ENCODE measurements at regions not wholly inside any gene's neighbourhood (a gene's known extent, or its start where the extent isn't known, plus 50 kb on each side); places are given as distances from the start of the nearest gene placed in this dataset.

- ATAC-seq: no peak
- WGBS (ENCODE audit: missing lambda C conversion rate): 92% methylated on average over 5 of the region's 5 CpGs
- Histone ChIP-seq H3K4me1 (0 out of 3 replicates have a peak, but pooled peaks cover 4% of the 10 kb centered on the region), H3K4me3 (peak overlapping the region; percentile 59; the same call in 1 of the 3 replicates), H3K9me3 (no peaks in the 10 kb centered on the region), H3K4me2 (peak overlapping the region; percentile 76), H3K27ac (peak overlapping the region; percentile 88; a peak in 5 of 6 replicates)
- DNase-seq (ENCODE audit: low read depth in 1 of 2, low spot score in 1 of 2): no peak
- ChIA-PET POLR2A (interaction anchor here (1.0 kb wide), 2 partner anchors 8 to 44 kb away, joined by 3 read pairs; no protein-coding TSS in a partner anchor), CTCF (interaction anchor here (1.0 to 2.2 kb wide), 7 partner anchors 8 to 696 kb away, joined by 3 to 9 read pairs (median 3); no protein-coding TSS in a partner anchor)
- TF ChIP-seq HOXA7 (CRISPR knock-in tag; IDR thresholded peaks at IDR 0.05) (no peak), RCOR1 (IDR thresholded peaks at IDR 0.05; ENCODE audit: low read depth, low read length) (no peak), ESRRA (IDR thresholded peaks at IDR 0.05; ENCODE audit: borderline replicate concordance, low read length) (no peak), FOXS1 (CRISPR knock-in tag; IDR thresholded peaks at IDR 0.05) (no peak), BHLHE40 (IDR thresholded peaks at IDR 0.05; ENCODE audit: low read depth, low read length) (no peak)
- no peak for FAIRE-seq
Observed at GRCh38 chr2:118186858-118187254, 98.6 kb downstream of the INSIG2 start.

DNA sequence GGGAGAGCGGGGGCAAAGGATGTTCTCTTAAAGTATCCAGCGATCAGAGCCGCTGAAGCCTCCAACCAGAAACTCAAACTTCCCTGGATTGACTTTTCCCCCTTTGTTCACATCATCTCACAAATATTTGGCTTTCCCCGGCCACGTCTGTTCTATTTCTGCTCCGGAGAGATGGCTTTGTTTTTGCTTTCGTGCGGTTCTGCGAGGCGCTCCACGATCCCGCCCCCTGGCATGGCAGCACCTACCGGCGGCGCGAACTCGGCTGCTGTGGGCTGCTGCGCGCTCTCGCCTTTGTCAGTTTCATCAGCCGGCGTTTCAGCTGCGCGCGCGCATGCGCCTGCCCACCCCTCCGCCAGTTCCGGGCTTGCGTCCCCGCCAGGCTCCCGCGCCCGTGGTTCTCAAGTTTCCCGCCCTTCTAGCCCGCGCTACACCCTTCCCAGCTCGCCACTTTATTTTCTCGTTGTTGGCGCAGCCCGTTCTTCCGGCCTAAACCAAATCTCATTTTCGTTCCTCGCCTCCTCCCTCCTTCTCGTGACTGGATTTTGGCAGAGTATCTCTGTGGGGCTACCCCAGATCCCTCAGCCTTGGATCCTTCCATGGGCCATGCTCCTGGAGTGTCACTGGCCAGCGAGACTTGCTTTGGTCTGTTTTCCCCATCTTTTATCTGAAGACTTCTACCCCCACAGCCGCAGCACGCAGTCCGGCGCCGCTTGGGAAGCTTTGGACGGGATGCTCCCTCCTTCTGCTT is 98.0 kb downstream of the INSIG2 start:
- WGBS (ENCODE audit: missing lambda C conversion rate): 21% methylated on average over 44 of the region's 52 CpGs
- peak; percentile 91 to 96 for ATAC-seq
- ChIA-PET POLR2A (interaction anchor here (1.0 kb wide), 2 partner anchors 9 to 44 kb away, joined by 3 read pairs; no protein-coding TSS in a partner anchor), CTCF (interaction anchor here (0.6 to 2.2 kb wide), 6 partner anchors 8 to 696 kb away, joined by 3 to 9 read pairs (median 3); no protein-coding TSS in a partner anchor)
- Histone ChIP-seq H3K9me3 (no peaks in the 10 kb centered on the region), H3K4me3 (peak overlapping the region; percentile 59), H3K27ac (peak overlapping the region; percentile 88), H3K4me2 (peak overlapping the region; percentile 76), H3K4me1 (0 out of 3 replicates have a peak, but pooled peaks cover 4% of the 10 kb centered on the region)
- no peak for FAIRE-seq
- peak; percentile 84 to 86 for DNase-seq (ENCODE audit: low read depth in 1 of 2, low spot score in 1 of 2)
- TF ChIP-seq KDM5A (IDR thresholded peaks at IDR 0.05): no peak
- TF ChIP-seq NR3C1 (IDR thresholded peaks at IDR 0.05): no peak
- no peak for TF ChIP-seq CBX8 (IDR thresholded peaks at IDR 0.05)
- no peak for TF ChIP-seq POLR2AphosphoS2 (conservative IDR thresholded peaks at IDR 0.05; ENCODE audit: low read length)
- no peak for TF ChIP-seq CHD4 (IDR thresholded peaks at IDR 0.05; ENCODE audit: borderline replicate concordance)
- no peak for TF ChIP-seq ZSCAN20 (CRISPR knock-in tag; IDR thresholded peaks at IDR 0.05)
- no peak for TF ChIP-seq MAFK (IDR thresholded peaks at IDR 0.05; ENCODE audit: partially characterized antibody)
- no peak for TF ChIP-seq MYC (IDR thresholded peaks at IDR 0.05; ENCODE audit: borderline replicate concordance, low read length)
- no peak for TF ChIP-seq EHMT2 (IDR thresholded peaks at IDR 0.05; ENCODE audit: low read depth)
- TF ChIP-seq JUNB (IDR thresholded peaks at IDR 0.05): no peak
- TF ChIP-seq FOSB (CRISPR knock-in tag; IDR thresholded peaks at IDR 0.05): no peak
- TF ChIP-seq HES2 (IDR thresholded peaks at IDR 0.05): no peak
- no peak for TF ChIP-seq BHLHE40 (IDR thresholded peaks at IDR 0.05; ENCODE audit: low read depth, low read length)
- TF ChIP-seq ZNF302 (CRISPR knock-in tag; IDR thresholded peaks at IDR 0.05): no peak
- no peak for TF ChIP-seq ELK1 (IDR thresholded peaks at IDR 0.05; ENCODE audit: low read depth, low read length)
- no peak for TF ChIP-seq HMGXB4 (CRISPR knock-in tag; IDR thresholded peaks at IDR 0.05; ENCODE audit: borderline replicate concordance)
- no peak for TF ChIP-seq HEYL (CRISPR knock-in tag; IDR thresholded peaks at IDR 0.05)
- TF ChIP-seq KDM1A (IDR thresholded peaks at IDR 0.05; ENCODE audit: low read depth): no peak
- TF ChIP-seq, protein P1, sequence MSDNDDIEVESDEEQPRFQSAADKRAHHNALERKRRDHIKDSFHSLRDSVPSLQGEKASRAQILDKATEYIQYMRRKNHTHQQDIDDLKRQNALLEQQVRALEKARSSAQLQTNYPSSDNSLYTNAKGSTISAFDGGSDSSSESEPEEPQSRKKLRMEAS (IDR thresholded peaks at IDR 0.05): peak; percentile 96
- TF ChIP-seq, protein P2, sequence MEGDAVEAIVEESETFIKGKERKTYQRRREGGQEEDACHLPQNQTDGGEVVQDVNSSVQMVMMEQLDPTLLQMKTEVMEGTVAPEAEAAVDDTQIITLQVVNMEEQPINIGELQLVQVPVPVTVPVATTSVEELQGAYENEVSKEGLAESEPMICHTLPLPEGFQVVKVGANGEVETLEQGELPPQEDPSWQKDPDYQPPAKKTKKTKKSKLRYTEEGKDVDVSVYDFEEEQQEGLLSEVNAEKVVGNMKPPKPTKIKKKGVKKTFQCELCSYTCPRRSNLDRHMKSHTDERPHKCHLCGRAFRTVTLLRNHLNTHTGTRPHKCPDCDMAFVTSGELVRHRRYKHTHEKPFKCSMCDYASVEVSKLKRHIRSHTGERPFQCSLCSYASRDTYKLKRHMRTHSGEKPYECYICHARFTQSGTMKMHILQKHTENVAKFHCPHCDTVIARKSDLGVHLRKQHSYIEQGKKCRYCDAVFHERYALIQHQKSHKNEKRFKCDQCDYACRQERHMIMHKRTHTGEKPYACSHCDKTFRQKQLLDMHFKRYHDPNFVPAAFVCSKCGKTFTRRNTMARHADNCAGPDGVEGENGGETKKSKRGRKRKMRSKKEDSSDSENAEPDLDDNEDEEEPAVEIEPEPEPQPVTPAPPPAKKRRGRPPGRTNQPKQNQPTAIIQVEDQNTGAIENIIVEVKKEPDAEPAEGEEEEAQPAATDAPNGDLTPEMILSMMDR (IDR thresholded peaks at IDR 0.05): no peak
- TF ChIP-seq SREBF2 (IDR thresholded peaks at IDR 0.05): no peak
- TF ChIP-seq ZC3H11A (IDR thresholded peaks at IDR 0.05): no peak
- TF ChIP-seq HOXA7 (CRISPR knock-in tag; IDR thresholded peaks at IDR 0.05): no peak
- TF ChIP-seq RCOR1 (IDR thresholded peaks at IDR 0.05; ENCODE audit: low read depth, low read length): no peak
- TF ChIP-seq NPAS2 (CRISPR knock-in tag; IDR thresholded peaks at IDR 0.05; ENCODE audit: borderline replicate concordance): no peak
- no peak for TF ChIP-seq NFE2L2 (conservative IDR thresholded peaks at IDR 0.05; ENCODE audit: low read length)
- TF ChIP-seq POLR2A (IDR thresholded peaks at IDR 0.05; ENCODE audit: low read length): peak; percentile 58
- no peak for TF ChIP-seq RFX5 (IDR thresholded peaks at IDR 0.05)
- TF ChIP-seq FOSL2 (IDR thresholded peaks at IDR 0.05): no peak
- no peak for TF ChIP-seq FOSL2 (CRISPR knock-in tag; IDR thresholded peaks at IDR 0.05)
- peak; percentile 23; the same call in 1 of the 2 replicates for TF ChIP-seq PHF8 (IDR thresholded peaks at IDR 0.05; ENCODE audit: borderline replicate concordance, low read depth)
